Smooth muscle cell (in vitro differentiated cells): ENCODE measurements at regions not wholly inside any gene's neighbourhood (a gene's known extent, or its start where the extent isn't known, plus 50 kb on each side); places are given as distances from the start of the nearest gene placed in this dataset.

Source experiments
- DNase-seq: peaks from one replicate; lab custom pipeline; 2025; ENCODE audit not compliant: unreplicated experiment; lab: John Stamatoyannopoulos, UW
- H2AFZ ChIP-seq: fragments of 200-600 bp; sonication (generic); 2 replicates; pipeline ENCODE4 v1.6.0; 2016; ENCODE audit warnings: antibody characterized with exemption, low read depth, mild to moderate bottlenecking
- H3F3A ChIP-seq: fragments of 200-600 bp; sonication (generic); 2 replicates; pipeline ENCODE4 v1.6.0; 2017; ENCODE audit warnings: antibody characterized with exemption, low read depth
- H3K27ac ChIP-seq: fragments of 200-600 bp; sonication (generic); 2 replicates; pipeline ENCODE4 v1.5.1; 2016; ENCODE audit warnings: low read depth, mild to moderate bottlenecking
- H3K27me3 ChIP-seq: fragments of 200-600 bp; sonication (generic); 2 replicates; pipeline ENCODE4 v1.6.1; 2016; ENCODE audit warnings: low read depth, mild to moderate bottlenecking
- H3K36me3 ChIP-seq: fragments of 200-600 bp; sonication (generic); 2 replicates; pipeline ENCODE4 v1.5.1; 2016; ENCODE audit warnings: low read depth
- H3K4me1 ChIP-seq: fragments of 200-600 bp; sonication (generic); 2 replicates; pipeline ENCODE4 v1.5.1; 2016; ENCODE audit warnings: low read depth
- H3K4me2 ChIP-seq: fragments of 200-600 bp; sonication (generic); 2 replicates; pipeline ENCODE4 v1.6.0; 2016; ENCODE audit warnings: mild to moderate bottlenecking
- H3K4me3 ChIP-seq: fragments of 200-600 bp; sonication (generic); 2 replicates; pipeline ENCODE4 v1.5.1; 2016; ENCODE audit warnings: mild to moderate bottlenecking
- H3K79me2 ChIP-seq: fragments of 200-600 bp; sonication (generic); 2 replicates; pipeline ENCODE4 v1.6.0; 2016; ENCODE audit warnings: low read depth, mild to moderate bottlenecking
- H3K9ac ChIP-seq: fragments of 200-600 bp; sonication (generic); 2 replicates; pipeline ENCODE4 v1.6.0; 2016; ENCODE audit warnings: low read depth
- H3K9me3 ChIP-seq: fragments of 200-600 bp; sonication (generic); replicated peaks from 2 replicates; pipeline ENCODE4 v1.5.1; 2016; ENCODE audit warnings: low read depth
- H4K20me1 ChIP-seq: fragments of 200-600 bp; sonication (generic); 2 replicates; pipeline ENCODE4 v1.6.0; 2016; ENCODE audit warnings: low read depth
- WGBS: methylation state at CpG from one replicate; pipeline ENCODE4 v1.1.7; 2016; ENCODE audit warnings: low lambda C conversion rate; 5-methylcytosine and 5-hydroxymethylcytosine counted together
- TF ChIP-seq, protein P1 (sequence below): fragments of 200-600 bp; sonication (generic); IDR thresholded peaks from 2 replicates; pipeline ENCODE4 v1.5.1; 2017; ENCODE audit warnings: borderline replicate concordance, mild to moderate bottlenecking, antibody characterized with exemption; ENCODE audit not compliant: insufficient read depth, poor library complexity, severe bottlenecking

DNA sequence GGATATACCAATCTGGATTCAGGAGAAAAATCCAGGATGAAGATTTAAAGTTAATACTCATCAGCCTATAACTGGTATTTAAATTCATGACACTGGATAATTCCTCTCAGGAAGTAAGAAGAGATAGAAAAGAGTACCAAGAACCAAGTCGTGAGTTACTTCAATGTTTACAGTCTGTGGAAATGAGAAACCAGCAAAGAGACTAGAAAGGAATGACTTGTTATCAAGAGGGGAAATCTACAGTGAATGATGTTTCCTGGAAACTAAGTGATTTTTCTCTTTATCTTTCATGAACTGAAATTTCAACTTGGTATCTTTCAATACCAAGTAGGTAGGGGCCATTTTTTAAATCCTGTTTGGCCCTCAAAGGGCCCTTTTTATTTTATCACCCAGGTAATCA lies 217.9 kb upstream of the AFF2 start:
- H3K79me2 ChIP-seq, result no peaks in the 10 kb centered on the region
- no peak overlapping the region for H2AFZ ChIP-seq
- no peak overlapping the region for H3K4me2 ChIP-seq
- H3K27ac ChIP-seq, result no peak overlapping the region
- WGBS, result 44% methylated on average over 1 of the region's 1 CpG
- TF ChIP-seq, protein P1, sequence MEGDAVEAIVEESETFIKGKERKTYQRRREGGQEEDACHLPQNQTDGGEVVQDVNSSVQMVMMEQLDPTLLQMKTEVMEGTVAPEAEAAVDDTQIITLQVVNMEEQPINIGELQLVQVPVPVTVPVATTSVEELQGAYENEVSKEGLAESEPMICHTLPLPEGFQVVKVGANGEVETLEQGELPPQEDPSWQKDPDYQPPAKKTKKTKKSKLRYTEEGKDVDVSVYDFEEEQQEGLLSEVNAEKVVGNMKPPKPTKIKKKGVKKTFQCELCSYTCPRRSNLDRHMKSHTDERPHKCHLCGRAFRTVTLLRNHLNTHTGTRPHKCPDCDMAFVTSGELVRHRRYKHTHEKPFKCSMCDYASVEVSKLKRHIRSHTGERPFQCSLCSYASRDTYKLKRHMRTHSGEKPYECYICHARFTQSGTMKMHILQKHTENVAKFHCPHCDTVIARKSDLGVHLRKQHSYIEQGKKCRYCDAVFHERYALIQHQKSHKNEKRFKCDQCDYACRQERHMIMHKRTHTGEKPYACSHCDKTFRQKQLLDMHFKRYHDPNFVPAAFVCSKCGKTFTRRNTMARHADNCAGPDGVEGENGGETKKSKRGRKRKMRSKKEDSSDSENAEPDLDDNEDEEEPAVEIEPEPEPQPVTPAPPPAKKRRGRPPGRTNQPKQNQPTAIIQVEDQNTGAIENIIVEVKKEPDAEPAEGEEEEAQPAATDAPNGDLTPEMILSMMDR, result no peak
- H3K4me3 ChIP-seq, result no peak overlapping the region
- no peaks in the 10 kb centered on the region for H3K27me3 ChIP-seq
- H4K20me1 ChIP-seq, result no peaks in the 10 kb centered on the region
- DNase-seq, result no peak
- no peaks in the 10 kb centered on the region for H3F3A ChIP-seq
- no peaks in the 10 kb centered on the region for H3K36me3 ChIP-seq
- H3K9me3 ChIP-seq, result no peaks in the 10 kb centered on the region
- H3K9ac ChIP-seq, result no peak overlapping the region
- H3K4me1 ChIP-seq, result no peaks in the 10 kb centered on the region

DNA sequence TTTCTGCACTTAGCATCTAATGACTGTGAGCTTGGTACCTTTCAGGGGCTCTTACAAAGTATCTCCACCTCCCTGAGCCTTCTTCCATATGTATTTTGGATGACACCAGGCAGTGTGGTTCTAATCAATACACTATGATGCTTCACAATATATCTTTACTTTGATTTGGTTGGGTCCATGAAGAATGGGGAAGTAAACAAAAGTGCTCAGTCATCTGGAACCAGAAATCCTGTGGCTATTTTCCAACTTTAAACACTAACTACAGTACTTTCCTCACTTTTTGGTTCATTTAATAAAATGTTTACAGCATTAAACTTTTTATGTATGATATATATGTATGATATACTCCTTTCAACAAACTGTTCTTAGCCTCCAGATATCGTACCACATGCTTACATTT lies 216.4 kb upstream of the AFF2 start:
- no peak for DNase-seq
- no peak overlapping the region for H3K9ac ChIP-seq
- no peaks in the 10 kb centered on the region for H3K9me3 ChIP-seq
- H3K27ac ChIP-seq, result no peak overlapping the region
- no peaks in the 10 kb centered on the region for H3K36me3 ChIP-seq
- no peaks in the 10 kb centered on the region for H3K79me2 ChIP-seq
- no peaks in the 10 kb centered on the region for H3F3A ChIP-seq
- no peak overlapping the region for H2AFZ ChIP-seq
- H3K27me3 ChIP-seq, result no peaks in the 10 kb centered on the region
- H3K4me3 ChIP-seq, result no peak overlapping the region
- TF ChIP-seq, protein P1, result no peak
- H3K4me1 ChIP-seq, result no peaks in the 10 kb centered on the region
- H3K4me2 ChIP-seq, result no peak overlapping the region
- H4K20me1 ChIP-seq, result no peaks in the 10 kb centered on the region
- 73% methylated on average over 1 of the region's 1 CpG for WGBS

DNA sequence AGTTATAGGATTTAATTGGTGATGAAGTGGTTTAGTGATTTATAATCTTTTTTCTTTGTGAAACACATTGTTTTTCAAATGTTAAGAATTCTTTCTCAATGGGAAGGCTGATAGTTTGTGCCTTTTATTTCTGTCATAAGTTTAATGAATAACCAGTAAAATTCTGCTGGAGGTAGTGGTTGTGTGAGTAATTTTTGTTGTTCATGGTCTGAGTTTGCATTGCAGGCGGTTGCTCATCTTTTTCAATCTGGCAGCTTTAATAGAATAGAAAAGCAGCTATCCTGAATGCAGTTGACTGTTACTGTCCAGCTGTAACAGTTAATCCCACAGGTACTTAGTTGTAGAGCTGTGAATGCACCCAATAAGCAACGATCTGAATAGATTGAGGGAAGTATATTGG lies 215.6 kb upstream of the AFF2 start:
- no peaks in the 10 kb centered on the region for H4K20me1 ChIP-seq
- H3K4me2 ChIP-seq, result no peak overlapping the region
- H3F3A ChIP-seq, result no peaks in the 10 kb centered on the region
- no peak overlapping the region for H3K4me3 ChIP-seq
- no peak overlapping the region for H3K9ac ChIP-seq
- TF ChIP-seq, protein P1, result no peak
- H3K4me1 ChIP-seq, result no peaks in the 10 kb centered on the region
- H3K27me3 ChIP-seq, result no peaks in the 10 kb centered on the region
- H2AFZ ChIP-seq, result no peak overlapping the region
- no peak for DNase-seq
- 73% methylated on average over 2 of the region's 2 CpGs for WGBS
- H3K9me3 ChIP-seq, result no peaks in the 10 kb centered on the region
- no peak overlapping the region for H3K27ac ChIP-seq
- no peaks in the 10 kb centered on the region for H3K36me3 ChIP-seq
- no peaks in the 10 kb centered on the region for H3K79me2 ChIP-seq

DNA sequence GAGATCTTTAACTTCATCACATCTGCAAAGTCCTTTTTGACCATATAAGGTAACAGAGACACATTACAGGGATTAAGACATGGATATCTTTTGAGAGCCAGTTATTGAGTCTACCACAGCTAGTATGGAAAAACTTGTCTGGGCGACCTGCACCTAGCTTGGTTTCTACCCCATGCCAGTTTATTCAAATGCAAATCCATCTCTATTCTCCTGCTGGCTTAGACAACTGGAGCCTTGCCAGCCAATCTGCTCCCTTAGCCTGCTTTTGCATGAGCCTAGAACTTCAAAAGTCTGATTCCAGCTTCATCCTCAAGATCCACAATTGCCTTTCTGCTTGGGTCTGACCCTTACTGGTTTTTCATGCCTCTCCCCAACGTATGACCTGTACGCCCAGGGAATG lies 212.0 kb upstream of the AFF2 start:
- H3K4me1 ChIP-seq, result no peaks in the 10 kb centered on the region
- H3K4me3 ChIP-seq, result no peak overlapping the region
- H3K36me3 ChIP-seq, result no peaks in the 10 kb centered on the region
- no peak overlapping the region for H3K4me2 ChIP-seq
- TF ChIP-seq, protein P1, result no peak
- H3K79me2 ChIP-seq, result no peaks in the 10 kb centered on the region
- no peaks in the 10 kb centered on the region for H4K20me1 ChIP-seq
- H2AFZ ChIP-seq, result no peak overlapping the region
- WGBS, result 72% methylated on average over 3 of the region's 3 CpGs
- no peaks in the 10 kb centered on the region for H3F3A ChIP-seq
- H3K9me3 ChIP-seq, result no peaks in the 10 kb centered on the region
- no peak for DNase-seq
- H3K27me3 ChIP-seq, result no peaks in the 10 kb centered on the region
- no peak overlapping the region for H3K9ac ChIP-seq
- H3K27ac ChIP-seq, result no peak overlapping the region
